Brain microvascular endothelial cell (primary cell): ENCODE measurements at regions not wholly inside any gene's neighbourhood (a gene's known extent, or its start where the extent isn't known, plus 50 kb on each side); places are given as distances from the start of the nearest gene placed in this dataset.

Experiments
- DNase-seq: peaks from one replicate; pipeline ENCODE4 v3.0.0-alpha.2; 2020
- H3K27ac ChIP-seq: fragments of 250-450 bp; sonication (Bioruptor Pico); 2 replicates; pipeline ENCODE4 v1.5.1; 2020; ENCODE audit warnings: mild to moderate bottlenecking, moderate library complexity
- H3K27me3 ChIP-seq: fragments of 250-450 bp; sonication (Bioruptor Pico); replicated peaks from 2 replicates; pipeline ENCODE4 v1.5.1; 2020; ENCODE audit warnings: mild to moderate bottlenecking
- H3K36me3 ChIP-seq: fragments of 250-450 bp; sonication (Bioruptor Pico); replicated peaks from 2 replicates; pipeline ENCODE4 v1.5.1; 2020; ENCODE audit warnings: mild to moderate bottlenecking
- H3K4me3 ChIP-seq: 2 replicates; pipeline ENCODE4 v1.5.1; 2011; ENCODE audit warnings: low read depth, mild to moderate bottlenecking, control low read depth, low read length, moderate library complexity
- in situ Hi-C: cut with HindIII; loops from 2 replicates; pipeline ENCODE4 v1.10.0; 2017; ENCODE audit warnings: low sequenced_read_pairs, low pct_ligation_motif_present
- TF ChIP-seq, protein P1 (sequence below): IDR thresholded peaks from 2 replicates; pipeline ENCODE4 v1.5.1; 2011; ENCODE audit warnings: low read depth, mild to moderate bottlenecking, moderate library complexity, low read length, control low read depth, inconsistent platforms; ENCODE audit errors: missing control alignments

DNA sequence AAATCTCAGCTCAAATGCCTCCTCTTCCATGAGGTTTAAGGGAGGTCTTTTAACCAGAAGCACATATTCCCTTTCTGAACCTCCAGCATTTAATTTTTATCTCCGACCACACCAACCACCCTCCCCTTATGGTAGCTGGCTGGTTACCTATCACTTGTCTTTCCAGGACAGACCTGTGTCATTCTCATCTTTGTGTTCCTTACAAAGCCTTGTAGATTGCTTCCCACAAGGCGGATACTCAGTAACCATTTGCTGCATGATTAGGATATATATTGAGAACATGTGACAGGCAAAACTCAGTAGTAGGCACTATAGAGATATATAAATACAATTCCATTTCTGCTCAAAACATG, 119.5 kb downstream of the RPL22L1 start:
- Histone ChIP-seq H3K4me3 (no peak overlapping the region), H3K36me3 (no peaks in the 10 kb centered on the region), H3K27me3 (no peaks in the 10 kb centered on the region), H3K27ac (peak overlapping the region; percentile 85)
- in situ Hi-C loops: no loop called here
- TF ChIP-seq, protein P1, sequence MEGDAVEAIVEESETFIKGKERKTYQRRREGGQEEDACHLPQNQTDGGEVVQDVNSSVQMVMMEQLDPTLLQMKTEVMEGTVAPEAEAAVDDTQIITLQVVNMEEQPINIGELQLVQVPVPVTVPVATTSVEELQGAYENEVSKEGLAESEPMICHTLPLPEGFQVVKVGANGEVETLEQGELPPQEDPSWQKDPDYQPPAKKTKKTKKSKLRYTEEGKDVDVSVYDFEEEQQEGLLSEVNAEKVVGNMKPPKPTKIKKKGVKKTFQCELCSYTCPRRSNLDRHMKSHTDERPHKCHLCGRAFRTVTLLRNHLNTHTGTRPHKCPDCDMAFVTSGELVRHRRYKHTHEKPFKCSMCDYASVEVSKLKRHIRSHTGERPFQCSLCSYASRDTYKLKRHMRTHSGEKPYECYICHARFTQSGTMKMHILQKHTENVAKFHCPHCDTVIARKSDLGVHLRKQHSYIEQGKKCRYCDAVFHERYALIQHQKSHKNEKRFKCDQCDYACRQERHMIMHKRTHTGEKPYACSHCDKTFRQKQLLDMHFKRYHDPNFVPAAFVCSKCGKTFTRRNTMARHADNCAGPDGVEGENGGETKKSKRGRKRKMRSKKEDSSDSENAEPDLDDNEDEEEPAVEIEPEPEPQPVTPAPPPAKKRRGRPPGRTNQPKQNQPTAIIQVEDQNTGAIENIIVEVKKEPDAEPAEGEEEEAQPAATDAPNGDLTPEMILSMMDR: no peak
- DNase-seq: no peak

DNA sequence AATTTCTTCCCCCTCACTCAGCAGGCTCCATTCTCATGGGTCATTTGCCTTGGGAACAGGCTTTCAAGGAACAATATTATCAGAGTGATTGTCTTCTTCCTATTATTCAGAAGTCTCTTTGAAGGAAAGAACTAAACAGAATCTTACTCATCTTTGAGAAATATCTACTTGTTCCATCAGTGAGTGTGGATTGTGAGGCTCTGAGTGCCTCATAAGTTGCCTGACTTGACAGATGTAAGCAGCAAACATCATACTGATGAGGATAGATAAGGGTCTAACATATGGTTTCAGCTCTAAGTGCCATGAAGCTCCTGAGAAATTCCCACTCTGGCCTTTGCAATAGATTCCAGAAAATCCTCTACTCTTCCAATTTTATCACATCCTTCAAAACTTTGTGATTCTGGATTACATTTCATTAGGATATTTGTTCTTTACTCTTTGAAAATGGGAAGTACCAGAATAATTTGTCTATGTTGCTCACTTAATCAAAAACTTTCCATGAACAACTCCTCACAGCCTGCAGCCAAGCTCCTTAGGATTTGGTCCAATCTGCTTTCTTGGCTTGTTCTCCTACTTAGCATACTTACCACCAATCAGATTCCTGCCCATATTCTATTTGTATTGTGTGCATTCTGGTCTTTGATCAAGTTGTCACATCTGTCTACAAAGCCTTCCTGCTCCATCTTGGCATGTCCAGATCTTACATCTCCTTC, 120.1 kb downstream of the RPL22L1 start:
- H3K36me3 ChIP-seq: no peaks in the 10 kb centered on the region
- no peak for DNase-seq
- no peak overlapping the region for H3K27ac ChIP-seq
- H3K4me3 ChIP-seq: no peak overlapping the region
- H3K27me3 ChIP-seq: no peaks in the 10 kb centered on the region
- in situ Hi-C loops: no loop called here
- TF ChIP-seq, protein P1: no peak

DNA sequence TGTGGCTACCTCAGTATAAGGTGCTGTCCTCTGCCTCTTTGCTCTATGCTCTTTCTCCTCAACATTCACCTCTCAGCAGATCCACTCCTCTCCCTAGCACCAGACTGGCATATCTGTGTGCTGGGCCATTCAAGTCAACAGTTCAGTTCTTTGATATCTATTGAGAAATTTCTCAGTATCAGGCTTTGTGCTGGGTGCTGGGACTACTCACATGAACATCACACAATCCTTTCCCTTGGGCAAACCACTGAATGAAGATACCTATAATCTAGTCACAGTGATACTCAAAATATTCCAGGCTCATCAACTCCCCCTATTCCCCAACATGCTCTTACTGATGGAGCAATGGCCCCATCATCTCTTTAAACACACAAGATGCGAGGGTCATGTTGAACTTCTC, 120.8 kb downstream of the RPL22L1 start:
- no peak for DNase-seq
- TF ChIP-seq, protein P1: no peak
- Histone ChIP-seq H3K4me3 (no peak overlapping the region), H3K27ac (no peak overlapping the region), H3K27me3 (no peaks in the 10 kb centered on the region), H3K36me3 (no peaks in the 10 kb centered on the region)
- in situ Hi-C loops: no loop called here

DNA sequence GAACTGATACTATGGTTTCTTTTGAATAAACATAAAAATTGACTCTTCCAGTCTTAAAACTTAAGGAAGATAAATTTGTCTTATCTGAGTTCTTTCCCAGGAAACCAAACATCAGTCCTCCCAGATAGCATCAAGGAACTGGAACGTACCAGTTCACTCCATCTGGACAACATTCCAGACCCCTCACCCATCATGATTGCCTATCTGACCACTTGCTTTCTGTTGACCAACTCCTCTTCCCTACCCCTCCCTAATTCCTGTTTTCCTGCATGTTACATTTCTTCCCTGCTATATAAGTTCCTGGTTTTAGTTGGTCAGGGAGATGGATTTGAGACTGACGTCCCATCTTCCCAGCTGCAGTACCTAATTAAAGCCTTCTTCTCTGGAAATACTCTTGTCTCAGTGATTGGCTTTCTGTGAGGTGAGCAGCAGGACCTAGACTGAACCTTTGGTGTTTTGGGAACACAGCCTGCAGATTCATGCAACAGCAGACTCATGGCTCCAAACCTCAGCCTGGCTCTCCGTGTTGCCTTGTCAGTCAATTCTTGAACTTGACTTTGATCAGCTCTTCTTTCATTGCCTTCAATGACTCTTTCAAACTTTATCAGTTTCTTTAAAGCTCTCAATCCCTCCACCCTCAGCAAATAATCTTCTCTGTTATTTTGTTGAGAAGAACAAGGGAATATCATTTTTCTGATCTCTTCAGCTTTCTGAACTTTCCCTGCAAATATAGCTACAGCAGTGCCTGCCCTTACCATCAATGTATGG, 123.6 kb downstream of the RPL22L1 start:
- no peak overlapping the region for H3K4me3 ChIP-seq
- in situ Hi-C loops: no loop called here
- TF ChIP-seq, protein P1: no peak
- no peaks in the 10 kb centered on the region for H3K27me3 ChIP-seq
- DNase-seq: no peak
- H3K36me3 ChIP-seq: no peaks in the 10 kb centered on the region
- no peak overlapping the region for H3K27ac ChIP-seq

DNA sequence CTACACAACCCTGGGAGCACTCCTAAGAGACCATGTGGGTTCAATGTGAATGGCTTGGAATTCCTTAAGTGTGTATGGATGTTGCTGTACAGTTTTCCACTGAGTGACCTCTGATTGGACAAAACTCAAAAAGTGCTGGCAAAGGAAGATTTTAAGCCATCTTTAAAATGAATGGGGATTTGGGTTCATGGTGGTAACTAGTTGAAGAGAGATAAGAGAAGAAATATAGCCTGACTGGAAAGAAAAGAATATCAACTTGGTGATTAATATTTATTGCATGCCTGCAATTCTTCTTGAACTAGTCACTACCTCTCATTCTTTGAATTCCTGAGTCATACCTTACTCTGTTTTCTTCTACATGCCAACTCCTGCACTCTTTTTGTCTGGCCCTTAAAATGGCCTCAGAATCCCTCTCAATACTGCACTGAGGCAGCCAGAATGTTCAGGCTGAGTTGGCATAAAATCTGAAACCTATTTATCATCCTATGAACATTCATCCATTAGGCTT, 124.7 kb downstream of the RPL22L1 start:
- H3K27ac ChIP-seq: peak overlapping the region; percentile 58
- no peak overlapping the region for H3K4me3 ChIP-seq
- no peaks in the 10 kb centered on the region for H3K36me3 ChIP-seq
- DNase-seq: no peak
- no peaks in the 10 kb centered on the region for H3K27me3 ChIP-seq
- in situ Hi-C loops: no loop called here
- TF ChIP-seq, protein P1: no peak
